GM23338 (cell line): ENCODE measurements at regions not wholly inside any gene's neighbourhood (a gene's known extent, or its start where the extent isn't known, plus 50 kb on each side); places are given as distances from the start of the nearest gene placed in this dataset.

Experiments
- ATAC-seq: fragments of 200-7000 bp; cut with Tn5 transposase; 3 replicates; pipeline ENCODE4 v1.9.1; 2020
- DNase-seq: peaks from one replicate; pipeline ENCODE4 v3.0.0-alpha.2; 2015; ENCODE audit warnings: low spot score
- H2AFZ ChIP-seq: fragments of 200-600 bp; sonication (generic); 2 replicates; pipeline ENCODE4 v1.8.0; 2016; ENCODE audit warnings: antibody characterized with exemption, mild to moderate bottlenecking, moderate library complexity
- H3F3A ChIP-seq: fragments of 200-600 bp; sonication (generic); replicated peaks from 2 replicates; pipeline ENCODE4 v1.8.0; 2017; ENCODE audit warnings: antibody characterized with exemption, mixed run types, low read depth
- H3K27ac ChIP-seq: fragments of 200-600 bp; sonication (generic); 2 replicates; pipeline ENCODE4 v1.6.1; 2016; ENCODE audit warnings: low read depth
- H3K27me3 ChIP-seq: fragments of 200-600 bp; sonication (generic); 2 replicates; pipeline ENCODE4 v1.8.0; 2016; ENCODE audit warnings: mild to moderate bottlenecking, mixed run types, moderate library complexity; ENCODE audit not compliant: insufficient read depth
- H3K36me3 ChIP-seq: fragments of 200-600 bp; sonication (generic); 2 replicates; pipeline ENCODE4 v1.8.0; 2016; ENCODE audit warnings: mild to moderate bottlenecking; ENCODE audit not compliant: insufficient read depth
- H3K4me1 ChIP-seq: fragments of 200-600 bp; sonication (generic); 2 replicates; pipeline ENCODE4 v1.8.0; 2016; ENCODE audit warnings: mild to moderate bottlenecking, moderate library complexity; ENCODE audit not compliant: insufficient read depth
- H3K4me2 ChIP-seq: fragments of 200-600 bp; sonication (generic); 2 replicates; pipeline ENCODE4 v1.7.1; 2017; ENCODE audit warnings: mixed run types
- H3K4me3 ChIP-seq: fragments of 200-600 bp; sonication (generic); 2 replicates; pipeline ENCODE4 v1.6.1; 2016; ENCODE audit warnings: mixed run types
- H3K79me2 ChIP-seq: fragments of 200-600 bp; sonication (generic); replicated peaks from 2 replicates; pipeline ENCODE4 v1.8.0; 2017; ENCODE audit warnings: mild to moderate bottlenecking; ENCODE audit not compliant: insufficient read depth
- H3K9me2 ChIP-seq: fragments of 200-600 bp; sonication (generic); 2 replicates; pipeline ENCODE4 v1.8.0; 2017; ENCODE audit not compliant: insufficient read depth
- H4K20me1 ChIP-seq: fragments of 200-600 bp; sonication (generic); replicated peaks from 2 replicates; pipeline ENCODE4 v1.8.0; 2017; ENCODE audit warnings: mild to moderate bottlenecking; ENCODE audit not compliant: insufficient read depth
- H3K27ac Mint-ChIP-seq: 2 replicates; pipeline ENCODE4 v1.8.0; 2020; ENCODE audit warnings: inconsistent platforms, mild to moderate bottlenecking, moderate library complexity, mixed read lengths
- H3K27me3 Mint-ChIP-seq: 3 replicates; pipeline ENCODE4 v1.8.0; 2022; ENCODE audit warnings: low read depth, mild to moderate bottlenecking, moderate library complexity, mixed read lengths, inconsistent platforms; ENCODE audit not compliant: insufficient read depth, poor library complexity
- H3K36me3 Mint-ChIP-seq: 3 replicates; pipeline ENCODE4 v1.8.0; 2021; ENCODE audit warnings: low read depth, mild to moderate bottlenecking, inconsistent platforms, moderate library complexity, mixed read lengths
- H3K4me1 Mint-ChIP-seq: 3 replicates; pipeline ENCODE4 v1.8.0; 2020; ENCODE audit warnings: mild to moderate bottlenecking, inconsistent platforms, mixed read lengths
- H3K4me3 Mint-ChIP-seq: 3 replicates; pipeline ENCODE4 v1.8.0; 2021; ENCODE audit warnings: moderate library complexity, mild to moderate bottlenecking, inconsistent platforms, mixed read lengths
- H3K9me3 Mint-ChIP-seq: 3 replicates; pipeline ENCODE4 v1.8.0; 2020; ENCODE audit warnings: moderate library complexity, mild to moderate bottlenecking, inconsistent platforms, mixed read lengths
- EZH2 ChIP-seq: fragments of 200-600 bp; sonication (generic); IDR thresholded peaks from one replicate; pipeline ENCODE4 v1.8.0; 2017; ENCODE audit warnings: antibody characterized with exemption, mild to moderate bottlenecking, low read depth; ENCODE audit not compliant: unreplicated experiment
- EZH2phosphoT487 ChIP-seq: fragments of 200-600 bp; sonication (generic); IDR thresholded peaks from one replicate; pipeline ENCODE4 v1.8.1; 2018; ENCODE audit warnings: antibody characterized with exemption; ENCODE audit not compliant: unreplicated experiment
- POLR2AphosphoS5 ChIP-seq: IDR thresholded peaks from 2 replicates; pipeline ENCODE4 v1.6.1; 2016; ENCODE audit warnings: antibody characterized with exemption, low read depth
- STAT1 ChIP-seq: IDR thresholded peaks from one replicate; pipeline ENCODE4 v1.6.1; 2016; ENCODE audit warnings: antibody characterized with exemption; ENCODE audit not compliant: unreplicated experiment
- ZNF114 ChIP-seq: fragments of 250-450 bp; sonication (Bioruptor Pico); IDR thresholded peaks from 2 replicates; pipeline ENCODE4 v1.5.0; 2020; ENCODE audit warnings: mild to moderate bottlenecking, moderate library complexity
- TF ChIP-seq, protein P1 (sequence below): fragments of 250-450 bp; sonication (Bioruptor Pico); IDR thresholded peaks from 2 replicates; pipeline ENCODE4 v1.5.0; 2020; ENCODE audit warnings: mild to moderate bottlenecking, moderate library complexity
- TF ChIP-seq, protein P2 (sequence below): IDR thresholded peaks from 2 replicates; pipeline ENCODE4 v1.6.1; 2016; ENCODE audit warnings: antibody characterized with exemption

GRCh38 chr5:120035815-120036577 lies 406.6 kb downstream of the FAM170A start (continued):
- TF ChIP-seq, protein P1, sequence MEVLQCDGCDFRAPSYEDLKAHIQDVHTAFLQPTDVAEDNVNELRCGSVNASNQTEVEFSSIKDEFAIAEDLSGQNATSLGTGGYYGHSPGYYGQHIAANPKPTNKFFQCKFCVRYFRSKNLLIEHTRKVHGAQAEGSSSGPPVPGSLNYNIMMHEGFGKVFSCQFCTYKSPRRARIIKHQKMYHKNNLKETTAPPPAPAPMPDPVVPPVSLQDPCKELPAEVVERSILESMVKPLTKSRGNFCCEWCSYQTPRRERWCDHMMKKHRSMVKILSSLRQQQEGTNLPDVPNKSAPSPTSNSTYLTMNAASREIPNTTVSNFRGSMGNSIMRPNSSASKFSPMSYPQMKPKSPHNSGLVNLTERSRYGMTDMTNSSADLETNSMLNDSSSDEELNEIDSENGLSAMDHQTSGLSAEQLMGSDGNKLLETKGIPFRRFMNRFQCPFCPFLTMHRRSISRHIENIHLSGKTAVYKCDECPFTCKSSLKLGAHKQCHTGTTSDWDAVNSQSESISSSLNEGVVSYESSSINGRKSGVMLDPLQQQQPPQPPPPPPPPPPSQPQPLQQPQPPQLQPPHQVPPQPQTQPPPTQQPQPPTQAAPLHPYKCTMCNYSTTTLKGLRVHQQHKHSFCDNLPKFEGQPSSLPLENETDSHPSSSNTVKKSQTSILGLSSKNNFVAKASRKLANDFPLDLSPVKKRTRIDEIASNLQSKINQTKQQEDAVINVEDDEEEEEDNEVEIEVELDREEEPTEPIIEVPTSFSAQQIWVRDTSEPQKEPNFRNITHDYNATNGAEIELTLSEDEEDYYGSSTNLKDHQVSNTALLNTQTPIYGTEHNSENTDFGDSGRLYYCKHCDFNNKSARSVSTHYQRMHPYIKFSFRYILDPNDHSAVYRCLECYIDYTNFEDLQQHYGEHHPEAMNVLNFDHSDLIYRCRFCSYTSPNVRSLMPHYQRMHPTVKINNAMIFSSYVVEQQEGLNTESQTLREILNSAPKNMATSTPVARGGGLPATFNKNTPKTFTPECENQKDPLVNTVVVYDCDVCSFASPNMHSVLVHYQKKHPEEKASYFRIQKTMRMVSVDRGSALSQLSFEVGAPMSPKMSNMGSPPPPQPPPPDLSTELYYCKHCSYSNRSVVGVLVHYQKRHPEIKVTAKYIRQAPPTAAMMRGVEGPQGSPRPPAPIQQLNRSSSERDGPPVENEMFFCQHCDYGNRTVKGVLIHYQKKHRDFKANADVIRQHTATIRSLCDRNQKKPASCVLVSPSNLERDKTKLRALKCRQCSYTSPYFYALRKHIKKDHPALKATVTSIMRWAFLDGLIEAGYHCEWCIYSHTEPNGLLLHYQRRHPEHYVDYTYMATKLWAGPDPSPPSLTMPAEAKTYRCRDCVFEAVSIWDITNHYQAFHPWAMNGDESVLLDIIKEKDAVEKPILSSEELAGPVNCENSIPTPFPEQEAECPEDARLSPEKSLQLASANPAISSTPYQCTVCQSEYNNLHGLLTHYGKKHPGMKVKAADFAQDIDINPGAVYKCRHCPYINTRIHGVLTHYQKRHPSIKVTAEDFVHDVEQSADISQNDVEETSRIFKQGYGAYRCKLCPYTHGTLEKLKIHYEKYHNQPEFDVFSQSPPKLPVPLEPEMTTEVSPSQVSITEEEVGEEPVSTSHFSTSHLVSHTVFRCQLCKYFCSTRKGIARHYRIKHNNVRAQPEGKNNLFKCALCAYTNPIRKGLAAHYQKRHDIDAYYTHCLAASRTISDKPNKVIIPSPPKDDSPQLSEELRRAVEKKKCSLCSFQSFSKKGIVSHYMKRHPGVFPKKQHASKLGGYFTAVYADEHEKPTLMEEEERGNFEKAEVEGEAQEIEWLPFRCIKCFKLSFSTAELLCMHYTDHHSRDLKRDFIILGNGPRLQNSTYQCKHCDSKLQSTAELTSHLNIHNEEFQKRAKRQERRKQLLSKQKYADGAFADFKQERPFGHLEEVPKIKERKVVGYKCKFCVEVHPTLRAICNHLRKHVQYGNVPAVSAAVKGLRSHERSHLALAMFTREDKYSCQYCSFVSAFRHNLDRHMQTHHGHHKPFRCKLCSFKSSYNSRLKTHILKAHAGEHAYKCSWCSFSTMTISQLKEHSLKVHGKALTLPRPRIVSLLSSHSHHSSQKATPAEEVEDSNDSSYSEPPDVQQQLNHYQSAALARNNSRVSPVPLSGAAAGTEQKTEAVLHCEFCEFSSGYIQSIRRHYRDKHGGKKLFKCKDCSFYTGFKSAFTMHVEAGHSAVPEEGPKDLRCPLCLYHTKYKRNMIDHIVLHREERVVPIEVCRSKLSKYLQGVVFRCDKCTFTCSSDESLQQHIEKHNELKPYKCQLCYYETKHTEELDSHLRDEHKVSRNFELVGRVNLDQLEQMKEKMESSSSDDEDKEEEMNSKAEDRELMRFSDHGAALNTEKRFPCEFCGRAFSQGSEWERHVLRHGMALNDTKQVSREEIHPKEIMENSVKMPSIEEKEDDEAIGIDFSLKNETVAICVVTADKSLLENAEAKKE = no peak
- no peak for TF ChIP-seq EZH2

DNA sequence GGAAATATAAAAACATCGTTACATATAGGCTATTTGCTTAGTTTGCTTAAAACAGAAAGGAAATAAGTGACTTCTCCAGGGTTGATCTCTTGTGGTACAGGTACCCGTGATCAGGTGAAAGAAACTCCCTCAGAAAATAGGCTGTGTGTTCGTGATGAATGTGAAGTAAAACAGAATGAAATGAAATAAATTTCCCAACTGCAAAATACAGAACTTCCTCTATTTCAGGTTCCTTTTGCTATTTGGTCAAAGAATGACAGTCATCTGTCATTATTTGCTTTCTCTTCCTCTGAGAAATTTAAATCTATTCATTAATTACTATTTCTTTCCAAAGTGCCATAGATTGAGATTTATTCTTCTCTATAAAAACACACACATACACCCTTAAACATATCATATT lies 408.1 kb downstream of the FAM170A start:
- Histone ChIP-seq H3K36me3 (no peaks in the 10 kb centered on the region), H4K20me1 (no peaks in the 10 kb centered on the region), H2AFZ (no peak overlapping the region), H3K27me3 (no peaks in the 10 kb centered on the region), H3K79me2 (no peaks in the 10 kb centered on the region), H3K27ac (no peak overlapping the region), H3F3A (no peaks in the 10 kb centered on the region), H3K4me2 (no peak overlapping the region), H3K4me1 (no peaks in the 10 kb centered on the region), H3K9me2 (0 out of 2 replicates have a peak, but pooled peaks cover 4% of the 10 kb centered on the region), H3K4me3 (no peak overlapping the region)
- no peak for DNase-seq
- Mint-ChIP-seq H3K4me3 (no peak overlapping the region), H3K4me1 (no peaks in the 10 kb centered on the region), H3K27ac (no peak overlapping the region), H3K9me3 (no peaks in the 10 kb centered on the region), H3K27me3 (no peaks in the 10 kb centered on the region), H3K36me3 (no peaks in the 10 kb centered on the region)
- TF ChIP-seq ZNF114 (no peak), EZH2phosphoT487 (no peak), EZH2 (no peak), STAT1 (no peak), POLR2AphosphoS5 (no peak)
- TF ChIP-seq, protein P2, sequence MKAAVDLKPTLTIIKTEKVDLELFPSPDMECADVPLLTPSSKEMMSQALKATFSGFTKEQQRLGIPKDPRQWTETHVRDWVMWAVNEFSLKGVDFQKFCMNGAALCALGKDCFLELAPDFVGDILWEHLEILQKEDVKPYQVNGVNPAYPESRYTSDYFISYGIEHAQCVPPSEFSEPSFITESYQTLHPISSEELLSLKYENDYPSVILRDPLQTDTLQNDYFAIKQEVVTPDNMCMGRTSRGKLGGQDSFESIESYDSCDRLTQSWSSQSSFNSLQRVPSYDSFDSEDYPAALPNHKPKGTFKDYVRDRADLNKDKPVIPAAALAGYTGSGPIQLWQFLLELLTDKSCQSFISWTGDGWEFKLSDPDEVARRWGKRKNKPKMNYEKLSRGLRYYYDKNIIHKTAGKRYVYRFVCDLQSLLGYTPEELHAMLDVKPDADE = no peak
- TF ChIP-seq, protein P1 = no peak
- no peak for ATAC-seq
